ENCODE measurements at regions not wholly inside any gene's neighbourhood (a gene's known extent, or its start where the extent isn't known, plus 50 kb on each side); places are given as distances from the start of the nearest gene placed in this dataset.

- TF ChIP-seq EP300 (IDR thresholded peaks at IDR 0.05) (no peak), CTCF (IDR thresholded peaks at IDR 0.05) (no peak)
Measured at GRCh38 chr1:56189946-56190805, 389.2 kb downstream of the PLPP3 start.

Data from ovary (tissue), 3 donors.